Liver (tissue), 8 donors: ENCODE measurements at regions not wholly inside any gene's neighbourhood (a gene's known extent, or its start where the extent isn't known, plus 50 kb on each side); places are given as distances from the start of the nearest gene placed in this dataset.

ENCODE experiments used
- DNase-seq: peaks from one replicate; pipeline ENCODE4 v3.0.0-alpha.2; 2017; ENCODE audit warnings: low spot score
- H3K27ac ChIP-seq, 2 donors: one replicate each; pipeline ENCODE4 v1.7.0; 2013; ENCODE audit warnings: inconsistent platforms in 2 of 2, low read length in 2 of 2, control low read depth in 1 of 2, low read depth in 1 of 2, mild to moderate bottlenecking in 1 of 2
- H3K27me3 ChIP-seq, 4 donors: one replicate each; pipeline versions ENCODE4 v1.6.1 to v1.7.0; 2013; ENCODE audit warnings: low read length in 3 of 4, inconsistent platforms in 1 of 4, mild to moderate bottlenecking in 1 of 4, moderate library complexity in 1 of 4; ENCODE audit not compliant: control insufficient read depth in 4 of 4, insufficient read depth in 4 of 4
- H3K36me3 ChIP-seq, 4 donors: one replicate each; pipeline versions ENCODE4 v1.6.1 to v1.7.0; 2013; ENCODE audit warnings: low read length in 3 of 4, mild to moderate bottlenecking in 3 of 4, low read depth in 1 of 4, moderate library complexity in 1 of 4; ENCODE audit not compliant: control insufficient read depth in 4 of 4, insufficient read depth in 3 of 4
- H3K4me1 ChIP-seq, 4 donors: one replicate each; pipeline versions ENCODE4 v1.6.1 to v1.7.0; 2013; ENCODE audit warnings: low read length in 3 of 4, mild to moderate bottlenecking in 3 of 4, moderate library complexity in 1 of 4; ENCODE audit not compliant: control insufficient read depth in 4 of 4, insufficient read depth in 4 of 4
- H3K4me3 ChIP-seq, 3 donors: one replicate each; pipeline versions ENCODE4 v1.6.1 to v1.7.0; 2013; ENCODE audit warnings: low read length in 3 of 3, control low read depth in 1 of 3, low read depth in 1 of 3, mild to moderate bottlenecking in 1 of 3
- H3K9ac ChIP-seq, 2 donors: one replicate each; pipeline ENCODE4 v1.7.0; 2013; ENCODE audit warnings: low read length in 2 of 2, mild to moderate bottlenecking in 2 of 2, moderate library complexity in 2 of 2, control low read depth in 1 of 2, low read depth in 1 of 2
- H3K9me3 ChIP-seq, 4 donors: one replicate each; pipeline versions ENCODE4 v1.6.1 to v1.7.0; 2013; ENCODE audit warnings: low read length in 3 of 4; ENCODE audit not compliant: control insufficient read depth in 4 of 4
- ATF3 ChIP-seq: IDR thresholded peaks from 2 replicates; pipeline ENCODE4 v1.6.1; 2016; ENCODE audit warnings: antibody characterized with exemption
- CTCF ChIP-seq: fragments of 150-350 bp; IDR thresholded peaks from 2 replicates; pipeline ENCODE4 v1.5.1; 2017; ENCODE audit warnings: improper control_type of control experiment, low read depth, low read length; ENCODE audit not compliant: missing input control
- EGR1 ChIP-seq, 2 donors: IDR thresholded peaks; 2 replicates each; pipeline ENCODE4 v1.6.1; 2016 to 2018; ENCODE audit warnings: antibody characterized with exemption in 2 of 2, low read depth in 2 of 2
- FOXA1 ChIP-seq: IDR thresholded peaks from 2 replicates; pipeline ENCODE4 v1.6.1; 2016; ENCODE audit warnings: antibody characterized with exemption
- FOXA2 ChIP-seq: IDR thresholded peaks from 2 replicates; pipeline ENCODE4 v1.6.1; 2016; ENCODE audit warnings: antibody characterized with exemption
- GABPA ChIP-seq, 2 donors: IDR thresholded peaks in 1 of 2; conservative IDR thresholded peaks in 1 of 2; 2 replicates each; pipeline ENCODE4 v1.6.1; 2016; ENCODE audit warnings: antibody characterized with exemption in 2 of 2, mild to moderate bottlenecking in 1 of 2, moderate library complexity in 1 of 2
- HNF4A ChIP-seq, 2 donors: conservative IDR thresholded peaks; 2 replicates each; pipeline ENCODE4 v1.6.1; 2016; ENCODE audit warnings: antibody characterized with exemption in 2 of 2, mild to moderate bottlenecking in 2 of 2
- HNF4G ChIP-seq: IDR thresholded peaks from 2 replicates; pipeline ENCODE4 v1.6.1; 2016; ENCODE audit warnings: antibody characterized with exemption
- JUND ChIP-seq, 2 donors: IDR thresholded peaks; 2 replicates each; pipeline ENCODE4 v1.6.1; 2016; ENCODE audit warnings: antibody characterized with exemption in 2 of 2
- MAX ChIP-seq: IDR thresholded peaks from 2 replicates; pipeline ENCODE4 v1.6.1; 2016; ENCODE audit warnings: antibody characterized with exemption
- NR2F2 ChIP-seq: IDR thresholded peaks from 2 replicates; pipeline ENCODE4 v1.6.1; 2016; ENCODE audit warnings: antibody characterized with exemption
- RAD21 ChIP-seq, 2 donors: IDR thresholded peaks; 2 replicates each; pipeline ENCODE4 v1.6.1; 2016; ENCODE audit warnings: antibody characterized with exemption in 2 of 2, mild to moderate bottlenecking in 2 of 2
- REST ChIP-seq: IDR thresholded peaks from 2 replicates; pipeline ENCODE4 v1.6.1; 2016; ENCODE audit warnings: antibody characterized with exemption, mild to moderate bottlenecking
- RXRA ChIP-seq, 2 donors: IDR thresholded peaks; 2 replicates each; pipeline ENCODE4 v1.6.1; 2017 to 2018; ENCODE audit warnings: antibody characterized with exemption in 2 of 2, mild to moderate bottlenecking in 1 of 2
- SP1 ChIP-seq: IDR thresholded peaks from 2 replicates; pipeline ENCODE4 v1.6.1; 2018; ENCODE audit warnings: antibody characterized with exemption, mild to moderate bottlenecking
- TAF1 ChIP-seq: conservative IDR thresholded peaks from 2 replicates; pipeline ENCODE4 v1.6.1; 2016; ENCODE audit warnings: antibody characterized with exemption, mild to moderate bottlenecking
- YY1 ChIP-seq: IDR thresholded peaks from 2 replicates; pipeline ENCODE4 v1.6.1; 2016; ENCODE audit warnings: antibody characterized with exemption, mild to moderate bottlenecking
- ZBTB33 ChIP-seq: IDR thresholded peaks from 2 replicates; pipeline ENCODE4 v1.6.1; 2016; ENCODE audit warnings: antibody characterized with exemption
- WGBS: extraction: QIAGEN DNeasy Blood & Tissue Kit; methylation state at CpG from one replicate; pipeline ENCODE4 v1.1.7; 2013; 5-methylcytosine and 5-hydroxymethylcytosine counted together
- donor health status: healthy.
- donor health status: healthy.
- donor health status: healthy.
- donor health status: healthy.
- donor health status: healthy.

- no peaks in the 10 kb centered on the region for H3K9me3 ChIP-seq
- H3K4me3 ChIP-seq: no peak overlapping the region
- TF ChIP-seq RXRA (IDR thresholded peaks at IDR 0.05) (no peak), FOXA2 (no peak), GABPA (IDR thresholded peaks at IDR 0.05 in 1 of 2, conservative IDR thresholded peaks at IDR 0.05 in 1 of 2) (no peak), CTCF (no peak), TAF1 (no peak), HNF4G (no peak), JUND (IDR thresholded peaks at IDR 0.05) (no peak), EGR1 (IDR thresholded peaks at IDR 0.05; ENCODE audit: low read depth in 2 of 2) (no peak), RAD21 (IDR thresholded peaks at IDR 0.05) (no peak), ATF3 (no peak), MAX (no peak), REST (no peak), FOXA1 (no peak), NR2F2 (no peak), SP1 (no peak), ZBTB33 (no peak), HNF4A (conservative IDR thresholded peaks at IDR 0.05) (no peak), YY1 (no peak)
- no peaks in the 10 kb centered on the region for H3K27me3 ChIP-seq
- H3K4me1 ChIP-seq: peaks cover 0 to 5% (median under 1%) of the 10 kb centered on the region in 4 donors
- no peak for DNase-seq
- H3K27ac ChIP-seq: no peak overlapping the region
- H3K9ac ChIP-seq: no peak overlapping the region
- peaks cover 0 to 7% (median 1%) of the 10 kb centered on the region in 4 donors for H3K36me3 ChIP-seq
- 93% methylated on average over 1 of the region's 1 CpG for WGBS
Measured at GRCh38 chr18:31252522-31252921, 65.4 kb upstream of the DSG1 start.

- H3K36me3 ChIP-seq: peaks cover 0 to 6% (median under 1%) of the 10 kb centered on the region in 4 donors
- no peaks in the 10 kb centered on the region for H3K9me3 ChIP-seq
- DNase-seq: no peak
- TF ChIP-seq RAD21 (IDR thresholded peaks at IDR 0.05) (no peak), MAX (no peak), CTCF (no peak), RXRA (IDR thresholded peaks at IDR 0.05) (no peak), FOXA2 (no peak), YY1 (no peak), NR2F2 (no peak), EGR1 (IDR thresholded peaks at IDR 0.05; ENCODE audit: low read depth in 2 of 2) (no peak), REST (no peak), TAF1 (no peak)
- no peaks in the 10 kb centered on the region for H3K4me1 ChIP-seq
- H3K27me3 ChIP-seq: no peaks in the 10 kb centered on the region
- 84% methylated on average over 1 of the region's 1 CpG for WGBS
- no peak overlapping the region for H3K27ac ChIP-seq
- no peak overlapping the region for H3K9ac ChIP-seq
- H3K4me3 ChIP-seq: no peak overlapping the region
Measured at GRCh38 chr18:31255953-31256352, 62.0 kb upstream of the DSG1 start.
